ENCODE measurements at regions not wholly inside any gene's neighbourhood (a gene's known extent, or its start where the extent isn't known, plus 50 kb on each side); places are given as distances from the start of the nearest gene placed in this dataset.

DNA sequence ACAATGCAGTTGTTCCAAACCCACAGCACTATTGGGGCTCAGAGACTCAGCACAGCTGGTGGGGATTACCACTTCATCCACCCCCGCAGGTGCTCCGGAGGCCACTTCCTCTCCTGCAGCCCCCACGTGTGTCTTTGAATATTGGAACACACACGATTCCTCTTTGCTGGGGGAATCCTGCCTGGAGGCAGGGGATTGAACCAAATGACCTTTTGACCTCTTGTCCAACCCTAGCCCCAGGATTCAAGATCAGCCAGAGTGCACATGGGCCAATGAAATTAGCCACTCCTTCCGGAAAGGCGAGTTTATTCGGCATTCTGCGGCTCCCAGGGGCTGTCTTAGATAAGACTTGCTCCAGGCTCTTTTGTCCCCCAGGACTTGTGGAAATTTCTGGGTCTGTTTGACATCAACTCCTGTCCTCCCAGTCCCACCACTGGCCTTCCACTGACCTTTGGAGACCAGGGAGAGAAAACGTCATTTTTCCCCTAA, 350.2 kb downstream of the FOXL1 start:
- TF ChIP-seq, protein P1, sequence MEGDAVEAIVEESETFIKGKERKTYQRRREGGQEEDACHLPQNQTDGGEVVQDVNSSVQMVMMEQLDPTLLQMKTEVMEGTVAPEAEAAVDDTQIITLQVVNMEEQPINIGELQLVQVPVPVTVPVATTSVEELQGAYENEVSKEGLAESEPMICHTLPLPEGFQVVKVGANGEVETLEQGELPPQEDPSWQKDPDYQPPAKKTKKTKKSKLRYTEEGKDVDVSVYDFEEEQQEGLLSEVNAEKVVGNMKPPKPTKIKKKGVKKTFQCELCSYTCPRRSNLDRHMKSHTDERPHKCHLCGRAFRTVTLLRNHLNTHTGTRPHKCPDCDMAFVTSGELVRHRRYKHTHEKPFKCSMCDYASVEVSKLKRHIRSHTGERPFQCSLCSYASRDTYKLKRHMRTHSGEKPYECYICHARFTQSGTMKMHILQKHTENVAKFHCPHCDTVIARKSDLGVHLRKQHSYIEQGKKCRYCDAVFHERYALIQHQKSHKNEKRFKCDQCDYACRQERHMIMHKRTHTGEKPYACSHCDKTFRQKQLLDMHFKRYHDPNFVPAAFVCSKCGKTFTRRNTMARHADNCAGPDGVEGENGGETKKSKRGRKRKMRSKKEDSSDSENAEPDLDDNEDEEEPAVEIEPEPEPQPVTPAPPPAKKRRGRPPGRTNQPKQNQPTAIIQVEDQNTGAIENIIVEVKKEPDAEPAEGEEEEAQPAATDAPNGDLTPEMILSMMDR (IDR thresholded peaks at IDR 0.05; ENCODE audit: low read depth, low read length) = no peak
- TF ChIP-seq EZH2phosphoT487 (IDR thresholded peaks at IDR 0.05; ENCODE audit: low read depth) = no peak
